ENCODE measurements at regions not wholly inside any gene's neighbourhood (a gene's known extent, or its start where the extent isn't known, plus 50 kb on each side); places are given as distances from the start of the nearest gene placed in this dataset.

DNA sequence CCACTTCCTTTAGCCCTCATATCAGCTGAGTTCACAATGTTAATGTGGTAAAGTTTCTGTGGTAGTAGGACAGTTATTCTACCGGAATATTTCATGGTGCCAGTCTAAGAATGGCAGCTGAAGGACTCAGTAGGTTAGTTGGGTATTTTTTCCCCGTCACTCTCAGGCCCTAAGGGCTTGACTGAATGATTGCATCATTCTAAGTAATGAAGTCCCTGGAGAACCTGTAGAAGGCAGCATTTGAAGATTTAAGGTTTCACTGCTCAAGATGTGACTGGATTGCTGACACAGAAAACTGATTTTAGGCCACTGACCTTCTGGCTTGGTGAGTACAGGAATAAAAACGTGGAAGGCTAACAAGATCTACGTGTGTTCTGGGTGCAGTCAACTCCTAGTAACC lies 657.3 kb downstream of the PCDH19 start:
- Histone ChIP-seq H2BK15ac (ENCODE audit: low read depth, low read length) (no peak overlapping the region), H2AK5ac (ENCODE audit: insufficient read length, low read length) (no peak overlapping the region), H3K14ac (ENCODE audit: insufficient read depth, low read length) (no peak overlapping the region), H2AFZ (ENCODE audit: low read length) (no peak overlapping the region), H3K27me3 (ENCODE audit: insufficient read depth, low read length) (no peaks in the 10 kb centered on the region), H2BK5ac (ENCODE audit: insufficient read length, low read length) (no peak overlapping the region), H3K27ac (ENCODE audit: insufficient read length, low read depth, low read length) (no peak overlapping the region), H4K5ac (ENCODE audit: insufficient read length, low read depth, low read length) (no peak overlapping the region), H2BK120ac (ENCODE audit: low read depth, low read length, poor library complexity, severe bottlenecking) (no peak overlapping the region), H2BK12ac (ENCODE audit: insufficient read length, low read depth, low read length) (no peak overlapping the region), H2BK20ac (ENCODE audit: low read depth, low read length, poor library complexity, severe bottlenecking) (no peak overlapping the region), H3K4me1 (ENCODE audit: insufficient read depth, low read length) (no peaks in the 10 kb centered on the region), H3K4ac (ENCODE audit: low read depth, low read length) (no peak overlapping the region), H4K20me1 (ENCODE audit: control insufficient read depth, insufficient read depth, insufficient read length) (no peaks in the 10 kb centered on the region), H3K4me2 (ENCODE audit: insufficient read depth, insufficient read length, low read length) (no peak overlapping the region), H3K79me1 (ENCODE audit: insufficient read depth, low read depth, low read length, poor library complexity, severe bottlenecking) (no peaks in the 10 kb centered on the region), H3K79me2 (ENCODE audit: insufficient read depth, low read length) (no peaks in the 10 kb centered on the region), H3K56ac (ENCODE audit: insufficient read length, low read depth, low read length) (no peak overlapping the region), H3K9me3 (ENCODE audit: control insufficient read depth, low read depth, low read length) (no peaks in the 10 kb centered on the region), H3K23me2 (ENCODE audit: insufficient read length, low read depth, low read length, poor library complexity, severe bottlenecking) (no peaks in the 10 kb centered on the region), H3T11ph (ENCODE audit: low read length) (no peak overlapping the region), H3K18ac (ENCODE audit: insufficient read length, low read depth, low read length) (no peak overlapping the region), H3K23ac (ENCODE audit: insufficient read length, low read depth, low read length) (no peak overlapping the region), H4K8ac (replicated peaks; ENCODE audit: insufficient read length, low read depth, low read length) (no peak overlapping the region), H3K9ac (ENCODE audit: extremely low read depth, insufficient read length, low read length) (no peak overlapping the region), H4K91ac (ENCODE audit: insufficient read length, low read depth, low read length) (no peak overlapping the region)
- Mint-ChIP-seq H3K4me3 (no peak overlapping the region), H3K27ac (peak overlapping the region in 1 of 3 experiments; percentile 22; a peak in 1 of 7 replicates), H3K27me3 (ENCODE audit: low read depth) (no peaks in the 10 kb centered on the region), H3K9me3 (peaks cover 10 to 22% of the 10 kb centered on the region in 2 experiments), H3K4me1 (peaks cover 26 to 41% of the 10 kb centered on the region in 2 experiments), H3K36me3 (ENCODE audit: insufficient read depth in 1 of 3, low read depth in 3 of 3) (peaks cover 7 to 30% (median 19%) of the 10 kb centered on the region in 3 experiments)
- no CpG with 5 or more reads among the region's 4 CpGs for WGBS (ENCODE audit: extremely low coverage, insufficient read length, low lambda C conversion rate)
- DNase-seq = no peak
- TF ChIP-seq, protein P1, sequence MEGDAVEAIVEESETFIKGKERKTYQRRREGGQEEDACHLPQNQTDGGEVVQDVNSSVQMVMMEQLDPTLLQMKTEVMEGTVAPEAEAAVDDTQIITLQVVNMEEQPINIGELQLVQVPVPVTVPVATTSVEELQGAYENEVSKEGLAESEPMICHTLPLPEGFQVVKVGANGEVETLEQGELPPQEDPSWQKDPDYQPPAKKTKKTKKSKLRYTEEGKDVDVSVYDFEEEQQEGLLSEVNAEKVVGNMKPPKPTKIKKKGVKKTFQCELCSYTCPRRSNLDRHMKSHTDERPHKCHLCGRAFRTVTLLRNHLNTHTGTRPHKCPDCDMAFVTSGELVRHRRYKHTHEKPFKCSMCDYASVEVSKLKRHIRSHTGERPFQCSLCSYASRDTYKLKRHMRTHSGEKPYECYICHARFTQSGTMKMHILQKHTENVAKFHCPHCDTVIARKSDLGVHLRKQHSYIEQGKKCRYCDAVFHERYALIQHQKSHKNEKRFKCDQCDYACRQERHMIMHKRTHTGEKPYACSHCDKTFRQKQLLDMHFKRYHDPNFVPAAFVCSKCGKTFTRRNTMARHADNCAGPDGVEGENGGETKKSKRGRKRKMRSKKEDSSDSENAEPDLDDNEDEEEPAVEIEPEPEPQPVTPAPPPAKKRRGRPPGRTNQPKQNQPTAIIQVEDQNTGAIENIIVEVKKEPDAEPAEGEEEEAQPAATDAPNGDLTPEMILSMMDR (conservative IDR thresholded peaks at IDR 0.05) = no peak

All from H9 (cell line).